Natural killer cell (primary cell): ENCODE measurements at regions not wholly inside any gene's neighbourhood (a gene's known extent, or its start where the extent isn't known, plus 50 kb on each side); places are given as distances from the start of the nearest gene placed in this dataset.

ENCODE experiments used
- ATAC-seq, 3 donors: fragments of 150-1000 bp in 2 of 3; fragments of 200-7000 bp in 1 of 3; cut with Tn5 transposase; 1 replicate in 1 of 3; 2 replicates in 2 of 3; pipeline ENCODE4 v1.10.0; 2021; ENCODE audit warnings: mild to moderate bottlenecking in 2 of 3, moderate library complexity in 2 of 3
- DNase-seq, 2 donors: peaks; one replicate each; pipeline versions ENCODE4 v3.0.0 to v3.0.0-alpha.2; 2013 to 2021; ENCODE audit warnings: mixed read lengths in 1 of 2
- H3K27ac ChIP-seq: one replicate; pipeline ENCODE4 v1.5.1; 2013; ENCODE audit warnings: mild to moderate bottlenecking, low read length
- H3K27me3 ChIP-seq: one replicate; pipeline ENCODE4 v1.6.1; 2013; ENCODE audit warnings: low read length; ENCODE audit not compliant: control insufficient read depth, insufficient read depth
- H3K36me3 ChIP-seq: one replicate; pipeline ENCODE4 v1.6.1; 2013; ENCODE audit warnings: low read length; ENCODE audit not compliant: control insufficient read depth, insufficient read depth
- H3K4me1 ChIP-seq: one replicate; pipeline ENCODE4 v1.6.1; 2013; ENCODE audit warnings: low read length; ENCODE audit not compliant: control insufficient read depth, insufficient read depth
- H3K4me3 ChIP-seq: one replicate; pipeline ENCODE4 v1.5.1; 2013; ENCODE audit warnings: low read length
- H3K9me3 ChIP-seq: one replicate; pipeline ENCODE4 v1.6.1; 2013; ENCODE audit warnings: low read length; ENCODE audit not compliant: control insufficient read depth, insufficient read depth
- H3K27ac Mint-ChIP-seq, 2 donors: one replicate each; pipeline ENCODE4 v1.8.0; 2022; ENCODE audit warnings: mild to moderate bottlenecking in 2 of 2, mixed read lengths in 2 of 2, moderate library complexity in 1 of 2
- H3K27me3 Mint-ChIP-seq, 2 donors: one replicate each; pipeline ENCODE4 v1.8.0; 2022; ENCODE audit warnings: low read depth in 2 of 2, mixed read lengths in 2 of 2
- H3K36me3 Mint-ChIP-seq: one replicate; pipeline ENCODE4 v1.8.0; 2022; ENCODE audit warnings: mixed read lengths
- H3K4me1 Mint-ChIP-seq, 2 donors: one replicate each; pipeline ENCODE4 v1.8.0; 2022; ENCODE audit warnings: mixed read lengths in 2 of 2
- H3K4me3 Mint-ChIP-seq: one replicate; pipeline ENCODE4 v1.8.0; 2022; ENCODE audit warnings: mild to moderate bottlenecking, moderate library complexity, mixed read lengths
- H3K9me3 Mint-ChIP-seq, 2 donors: one replicate each; pipeline ENCODE4 v1.8.0; 2022; ENCODE audit warnings: mixed read lengths in 2 of 2
- WGBS: methylation state at CpG from one replicate; pipeline ENCODE4 v1.1.7; 2013; ENCODE audit warnings: missing lambda C conversion rate; ENCODE audit not compliant: insufficient coverage; 5-methylcytosine and 5-hydroxymethylcytosine counted together
- intact Hi-C: fragments of 100-400 bp; cut with micrococcal nuclease; formaldehyde crosslinking; loops from one replicate; pipeline ENCODE4 v1.14.2; 2022
- TF ChIP-seq, protein P1 (sequence below): fragments of 200-600 bp; IDR thresholded peaks from one replicate; pipeline ENCODE4 v1.8.0; 2022; ENCODE audit warnings: antibody characterized with exemption

DNA sequence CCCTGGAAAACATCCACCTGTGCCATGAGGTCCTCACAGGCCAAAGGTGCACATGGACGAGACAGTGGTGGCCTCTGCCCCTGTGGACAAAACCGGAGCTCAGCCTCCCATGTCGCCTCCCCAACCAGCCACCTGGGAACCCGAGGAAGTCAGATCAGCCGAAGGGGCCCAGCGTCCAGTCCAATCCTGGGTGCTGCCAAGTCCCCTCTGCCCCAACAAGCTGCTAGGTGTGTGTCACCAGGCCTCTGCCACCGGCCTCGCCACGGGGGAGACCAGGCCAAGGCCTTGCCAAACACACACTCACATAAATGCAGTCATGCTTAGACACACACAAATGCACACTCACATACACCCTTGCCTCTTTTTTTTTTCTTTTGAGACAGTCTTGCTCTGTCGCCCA lies 167.8 kb downstream of the RBFOX3 start:
- Histone ChIP-seq H3K4me1 (no peaks in the 10 kb centered on the region), H3K27ac (no peak overlapping the region), H3K4me3 (no peak overlapping the region), H3K27me3 (no peaks in the 10 kb centered on the region), H3K9me3 (no peaks in the 10 kb centered on the region), H3K36me3 (no peaks in the 10 kb centered on the region)
- WGBS: 88% methylated on average over 10 of the region's 10 CpGs
- H3K36me3 Mint-ChIP-seq: no peaks in the 10 kb centered on the region
- TF ChIP-seq, protein P1, sequence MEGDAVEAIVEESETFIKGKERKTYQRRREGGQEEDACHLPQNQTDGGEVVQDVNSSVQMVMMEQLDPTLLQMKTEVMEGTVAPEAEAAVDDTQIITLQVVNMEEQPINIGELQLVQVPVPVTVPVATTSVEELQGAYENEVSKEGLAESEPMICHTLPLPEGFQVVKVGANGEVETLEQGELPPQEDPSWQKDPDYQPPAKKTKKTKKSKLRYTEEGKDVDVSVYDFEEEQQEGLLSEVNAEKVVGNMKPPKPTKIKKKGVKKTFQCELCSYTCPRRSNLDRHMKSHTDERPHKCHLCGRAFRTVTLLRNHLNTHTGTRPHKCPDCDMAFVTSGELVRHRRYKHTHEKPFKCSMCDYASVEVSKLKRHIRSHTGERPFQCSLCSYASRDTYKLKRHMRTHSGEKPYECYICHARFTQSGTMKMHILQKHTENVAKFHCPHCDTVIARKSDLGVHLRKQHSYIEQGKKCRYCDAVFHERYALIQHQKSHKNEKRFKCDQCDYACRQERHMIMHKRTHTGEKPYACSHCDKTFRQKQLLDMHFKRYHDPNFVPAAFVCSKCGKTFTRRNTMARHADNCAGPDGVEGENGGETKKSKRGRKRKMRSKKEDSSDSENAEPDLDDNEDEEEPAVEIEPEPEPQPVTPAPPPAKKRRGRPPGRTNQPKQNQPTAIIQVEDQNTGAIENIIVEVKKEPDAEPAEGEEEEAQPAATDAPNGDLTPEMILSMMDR: no peak
- no peak overlapping the region for H3K4me3 Mint-ChIP-seq
- intact Hi-C loops: no loop called here
- no peaks in the 10 kb centered on the region for H3K27me3 Mint-ChIP-seq
- ATAC-seq: no peak
- no peak for DNase-seq
- H3K9me3 Mint-ChIP-seq: no peaks in the 10 kb centered on the region
- no peak overlapping the region for H3K27ac Mint-ChIP-seq
- peaks cover 0 to 9% of the 10 kb centered on the region in 2 donors for H3K4me1 Mint-ChIP-seq

DNA sequence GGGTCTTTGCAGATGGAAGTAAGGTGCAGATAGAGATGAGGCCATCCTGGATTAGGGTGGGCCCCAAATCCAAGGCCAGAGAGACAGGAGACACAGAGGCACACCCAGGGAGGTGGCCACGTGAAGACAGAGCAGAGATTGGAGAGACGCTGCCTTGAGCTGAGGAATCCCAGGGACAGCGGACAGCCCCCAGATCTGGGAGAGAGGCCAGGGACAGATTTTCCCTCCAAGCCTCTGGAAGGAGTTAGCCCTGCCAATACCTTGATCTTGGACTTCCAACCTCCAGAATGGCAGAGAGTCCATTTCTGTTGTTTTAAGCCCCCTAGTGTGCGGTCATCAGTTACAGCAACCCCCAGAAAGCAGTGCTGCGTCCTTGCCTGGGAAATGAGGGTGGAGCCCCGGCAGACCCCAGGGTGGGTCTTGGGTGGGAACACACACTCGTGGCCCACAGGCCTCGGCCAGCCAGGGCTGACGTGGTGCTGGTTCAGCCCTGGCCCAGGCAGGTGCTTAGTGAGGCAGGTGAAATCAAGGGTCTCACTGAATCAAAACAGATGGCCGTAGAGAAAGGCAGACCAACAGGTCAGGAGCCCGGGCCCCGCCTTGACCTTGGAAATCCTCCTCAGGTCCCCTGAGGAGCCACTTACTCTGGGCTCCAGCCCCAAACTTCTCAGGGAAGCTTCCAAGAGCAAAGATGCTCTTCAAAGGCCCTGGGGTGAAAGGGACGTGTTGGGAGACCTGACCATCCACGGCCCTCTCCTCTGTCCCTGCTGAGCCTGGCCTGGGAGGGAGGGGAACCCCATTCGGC lies 169.3 kb downstream of the RBFOX3 start:
- no peak overlapping the region for H3K4me3 Mint-ChIP-seq
- H3K36me3 Mint-ChIP-seq: no peaks in the 10 kb centered on the region
- TF ChIP-seq, protein P1: no peak
- Histone ChIP-seq H3K27me3 (no peaks in the 10 kb centered on the region), H3K4me1 (no peaks in the 10 kb centered on the region), H3K9me3 (no peaks in the 10 kb centered on the region), H3K27ac (no peak overlapping the region), H3K4me3 (no peak overlapping the region), H3K36me3 (no peaks in the 10 kb centered on the region)
- H3K27ac Mint-ChIP-seq: no peak overlapping the region
- DNase-seq (no peak), ATAC-seq (no peak)
- H3K9me3 Mint-ChIP-seq: no peaks in the 10 kb centered on the region
- intact Hi-C loops: no loop called here
- WGBS: 78% methylated on average over 15 of the region's 15 CpGs
- H3K4me1 Mint-ChIP-seq: peaks cover 0 to 9% of the 10 kb centered on the region in 2 donors
- no peaks in the 10 kb centered on the region for H3K27me3 Mint-ChIP-seq

DNA sequence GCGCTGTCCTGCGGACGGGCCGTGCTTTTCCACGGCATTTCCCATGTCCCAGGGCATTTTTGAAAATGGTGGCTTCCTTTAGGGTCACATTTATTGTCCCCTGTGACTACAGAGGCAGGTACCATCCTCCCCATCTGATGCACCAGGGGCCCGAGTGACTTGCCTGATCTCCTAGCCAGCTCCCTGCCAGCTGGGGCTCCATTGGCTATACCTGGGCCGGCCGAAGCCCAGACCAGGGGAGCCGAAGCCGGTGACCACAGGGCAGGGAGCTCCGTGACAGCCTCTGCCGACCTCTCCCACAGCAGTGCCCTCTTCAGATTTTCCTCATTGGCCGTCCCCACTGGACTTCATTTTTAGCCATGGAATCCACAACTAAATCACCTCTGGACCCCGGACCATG lies 170.6 kb downstream of the RBFOX3 start:
- 82% methylated on average over 14 of the region's 14 CpGs for WGBS
- Histone ChIP-seq H3K27ac (no peak overlapping the region), H3K4me3 (no peak overlapping the region), H3K36me3 (no peaks in the 10 kb centered on the region), H3K9me3 (no peaks in the 10 kb centered on the region), H3K27me3 (no peaks in the 10 kb centered on the region), H3K4me1 (no peaks in the 10 kb centered on the region)
- ATAC-seq: no peak
- intact Hi-C loops: no loop called here
- H3K9me3 Mint-ChIP-seq: no peaks in the 10 kb centered on the region
- peaks cover 0 to 13% of the 10 kb centered on the region in 2 donors for H3K4me1 Mint-ChIP-seq
- no peak overlapping the region for H3K4me3 Mint-ChIP-seq
- H3K27me3 Mint-ChIP-seq: no peaks in the 10 kb centered on the region
- H3K36me3 Mint-ChIP-seq: no peaks in the 10 kb centered on the region
- no peak for DNase-seq
- TF ChIP-seq, protein P1: no peak
- no peak overlapping the region for H3K27ac Mint-ChIP-seq

DNA sequence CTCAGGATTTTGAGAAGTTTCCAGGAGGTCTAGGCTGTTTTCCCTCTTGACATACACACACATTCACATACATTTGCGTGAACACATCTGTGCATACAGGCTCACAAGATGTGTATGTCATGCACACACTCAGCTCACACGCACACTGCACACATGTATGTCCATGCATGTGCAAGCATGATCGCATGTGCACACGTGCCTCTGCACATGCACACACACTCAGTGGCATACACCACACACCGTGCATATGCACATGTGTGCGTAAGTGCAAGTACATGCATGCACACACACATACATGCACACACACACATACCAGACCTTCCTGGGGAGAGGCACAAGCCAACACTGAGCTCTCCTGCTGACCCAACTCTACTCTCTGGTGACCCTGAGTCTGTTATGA lies 171.4 kb downstream of the RBFOX3 start:
- Mint-ChIP-seq H3K36me3 (no peaks in the 10 kb centered on the region), H3K27ac (no peak overlapping the region), H3K27me3 (no peaks in the 10 kb centered on the region), H3K4me1 (peaks cover 0 to 13% of the 10 kb centered on the region in 2 donors), H3K4me3 (no peak overlapping the region), H3K9me3 (no peaks in the 10 kb centered on the region)
- H3K4me1 ChIP-seq: no peaks in the 10 kb centered on the region
- H3K4me3 ChIP-seq: no peak overlapping the region
- no peaks in the 10 kb centered on the region for H3K36me3 ChIP-seq
- H3K27me3 ChIP-seq: no peaks in the 10 kb centered on the region
- H3K9me3 ChIP-seq: no peaks in the 10 kb centered on the region
- ATAC-seq: no peak
- TF ChIP-seq, protein P1: no peak
- no peak overlapping the region for H3K27ac ChIP-seq
- intact Hi-C loops: no loop called here
- WGBS: 90% methylated on average over 6 of the region's 6 CpGs
- DNase-seq: no peak
